T-helper 2 cell treated with Interferon-gamma antibody and Interleukin-4, amounts not matched to agents 5 μg/mL and 100 μg/mL, for 36 hours (primary cell): ENCODE measurements at regions not wholly inside any gene's neighbourhood (a gene's known extent, or its start where the extent isn't known, plus 50 kb on each side); places are given as distances from the start of the nearest gene placed in this dataset.
A peak's percentile ranks its signal among the peaks of the same experiment; 100 is the strongest.

ENCODE experiments used
- DNase-seq: peaks from one replicate; pipeline ENCODE4 v3.0.0; 2021; ENCODE audit warnings: low spot score
- H3K27ac Mint-ChIP-seq: one replicate; pipeline ENCODE4 v1.8.0; 2021; ENCODE audit warnings: mild to moderate bottlenecking, mixed read lengths
- H3K27me3 Mint-ChIP-seq: one replicate; pipeline ENCODE4 v1.8.0; 2021; ENCODE audit warnings: low read depth, mixed read lengths
- H3K36me3 Mint-ChIP-seq: one replicate; pipeline ENCODE4 v1.8.0; 2021; ENCODE audit warnings: low read depth, mixed read lengths
- H3K4me1 Mint-ChIP-seq: one replicate; pipeline ENCODE4 v1.8.0; 2021; ENCODE audit warnings: low read depth, mixed read lengths
- H3K4me3 Mint-ChIP-seq: one replicate; pipeline ENCODE4 v1.8.0; 2022; ENCODE audit warnings: mild to moderate bottlenecking, moderate library complexity, mixed read lengths
- H3K9me3 Mint-ChIP-seq: one replicate; pipeline ENCODE4 v1.8.0; 2021; ENCODE audit warnings: mixed read lengths

DNA sequence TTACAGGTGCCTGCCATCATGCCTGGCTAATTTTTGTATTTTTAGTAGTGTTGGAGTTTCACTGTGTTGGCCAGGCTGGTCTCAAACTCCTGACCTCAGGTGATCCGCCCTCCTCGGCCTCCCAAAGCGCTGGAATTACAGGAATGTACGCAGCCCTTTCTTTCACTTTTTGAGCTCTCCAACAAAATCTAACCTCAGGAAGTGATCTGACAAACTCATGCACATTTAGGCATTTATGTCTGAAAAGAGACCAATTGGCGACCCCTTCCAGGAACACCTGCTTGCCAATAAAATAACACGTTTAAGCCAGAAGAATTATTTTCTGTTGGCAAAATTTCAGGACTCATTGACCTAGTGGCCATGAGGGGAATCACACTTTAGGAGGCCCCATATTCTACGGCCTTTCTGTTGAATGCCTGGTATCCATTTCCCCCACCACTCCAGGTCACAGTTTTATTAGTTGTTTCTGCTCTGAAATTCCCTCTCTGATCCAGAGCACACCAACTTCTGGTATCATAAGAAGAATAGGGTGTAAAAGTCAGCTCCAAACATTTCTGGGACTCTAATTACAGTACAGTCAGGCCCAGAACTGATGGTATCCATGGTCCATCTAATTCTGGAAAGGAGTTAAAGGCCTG lies 65.8 kb upstream of the FRMD4A start:
- Mint-ChIP-seq H3K4me1 (no peaks in the 10 kb centered on the region), H3K27me3 (peaks cover 25% of the 10 kb centered on the region), H3K36me3 (no peaks in the 10 kb centered on the region), H3K4me3 (no peak overlapping the region), H3K9me3 (no peaks in the 10 kb centered on the region), H3K27ac (no peak overlapping the region)
- no peak for DNase-seq

DNA sequence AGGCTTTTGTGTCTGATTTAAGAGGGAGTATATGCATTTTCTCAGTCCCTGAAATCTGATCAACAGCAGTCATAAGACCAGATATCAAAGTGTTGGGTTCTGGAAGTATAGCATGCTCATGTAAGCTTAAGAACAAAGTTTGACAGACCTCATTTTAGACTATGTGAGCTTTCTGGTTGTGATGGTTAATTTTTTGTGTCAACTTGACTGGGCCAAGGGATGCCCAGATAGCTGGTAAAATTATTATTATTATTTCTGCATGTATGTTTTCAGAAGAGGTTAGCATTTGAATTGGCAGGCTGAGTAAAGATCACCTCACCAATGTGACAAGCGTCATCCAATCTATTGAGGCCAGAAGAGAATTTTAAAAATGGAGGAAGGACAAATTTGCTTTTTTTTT lies 63.5 kb upstream of the FRMD4A start:
- peaks cover 9% of the 10 kb centered on the region for H3K4me1 Mint-ChIP-seq
- H3K27ac Mint-ChIP-seq = no peak overlapping the region
- H3K4me3 Mint-ChIP-seq = no peak overlapping the region
- H3K36me3 Mint-ChIP-seq = no peaks in the 10 kb centered on the region
- peaks cover 35% of the 10 kb centered on the region for H3K27me3 Mint-ChIP-seq
- no peaks in the 10 kb centered on the region for H3K9me3 Mint-ChIP-seq
- DNase-seq = no peak

DNA sequence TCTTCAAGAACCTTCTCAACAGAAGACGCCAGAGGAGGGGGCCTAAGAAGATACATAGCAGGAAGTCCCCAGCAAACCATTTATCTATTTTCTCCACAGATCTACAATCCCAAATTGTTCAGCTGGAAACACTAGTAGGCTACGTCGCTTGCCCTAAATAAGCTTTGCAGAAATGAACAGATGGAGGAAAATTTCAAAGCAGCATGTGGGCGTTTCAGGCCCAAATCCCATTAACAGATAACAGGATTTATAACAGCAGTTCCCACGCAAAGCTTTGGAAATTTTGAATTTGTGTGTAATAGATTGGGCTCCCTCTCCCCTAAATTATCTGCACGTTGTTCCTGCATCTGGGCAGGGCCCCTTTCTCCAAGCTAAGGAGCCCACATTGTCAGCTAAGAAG lies 60.6 kb upstream of the FRMD4A start:
- Mint-ChIP-seq H3K9me3 (peaks cover 3% of the 10 kb centered on the region), H3K27me3 (peaks cover 43% of the 10 kb centered on the region), H3K27ac (no peak overlapping the region), H3K4me3 (no peak overlapping the region), H3K4me1 (peaks cover 10% of the 10 kb centered on the region), H3K36me3 (no peaks in the 10 kb centered on the region)
- DNase-seq = no peak

DNA sequence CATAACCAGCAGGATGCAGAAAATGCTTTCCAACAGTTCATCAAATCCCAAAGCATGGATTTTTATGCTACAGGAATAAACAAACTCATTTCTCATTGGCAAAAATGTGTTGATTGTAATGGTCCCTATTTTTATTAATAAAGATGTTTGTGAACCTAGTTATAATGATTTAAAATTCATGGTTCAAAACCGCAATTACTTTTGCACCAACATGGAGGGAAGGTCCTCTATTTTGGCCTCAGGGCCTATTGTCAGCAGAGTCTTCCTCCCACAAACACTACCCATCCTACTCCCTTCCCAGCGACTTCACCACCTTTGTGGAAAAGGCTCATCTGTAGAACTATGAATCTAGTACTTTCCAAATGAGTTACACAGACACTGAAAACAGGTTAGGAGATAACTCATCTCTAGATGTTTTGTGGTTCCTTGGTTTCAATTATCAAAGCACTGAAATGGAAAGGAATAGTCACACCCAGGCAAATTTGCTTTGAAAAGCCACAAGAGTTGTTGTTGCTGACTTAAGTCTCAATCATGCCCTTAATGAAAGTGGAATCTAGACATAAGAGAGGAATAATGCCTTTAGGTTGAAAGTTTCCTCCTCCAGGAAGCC lies 59.4 kb upstream of the FRMD4A start:
- H3K36me3 Mint-ChIP-seq = no peaks in the 10 kb centered on the region
- peak; percentile 54 for DNase-seq
- H3K4me3 Mint-ChIP-seq = peak overlapping the region; percentile 18
- H3K9me3 Mint-ChIP-seq = peaks cover 3% of the 10 kb centered on the region
- H3K27ac Mint-ChIP-seq = no peak overlapping the region
- peaks cover 12% of the 10 kb centered on the region for H3K4me1 Mint-ChIP-seq
- peaks cover 49% of the 10 kb centered on the region for H3K27me3 Mint-ChIP-seq

DNA sequence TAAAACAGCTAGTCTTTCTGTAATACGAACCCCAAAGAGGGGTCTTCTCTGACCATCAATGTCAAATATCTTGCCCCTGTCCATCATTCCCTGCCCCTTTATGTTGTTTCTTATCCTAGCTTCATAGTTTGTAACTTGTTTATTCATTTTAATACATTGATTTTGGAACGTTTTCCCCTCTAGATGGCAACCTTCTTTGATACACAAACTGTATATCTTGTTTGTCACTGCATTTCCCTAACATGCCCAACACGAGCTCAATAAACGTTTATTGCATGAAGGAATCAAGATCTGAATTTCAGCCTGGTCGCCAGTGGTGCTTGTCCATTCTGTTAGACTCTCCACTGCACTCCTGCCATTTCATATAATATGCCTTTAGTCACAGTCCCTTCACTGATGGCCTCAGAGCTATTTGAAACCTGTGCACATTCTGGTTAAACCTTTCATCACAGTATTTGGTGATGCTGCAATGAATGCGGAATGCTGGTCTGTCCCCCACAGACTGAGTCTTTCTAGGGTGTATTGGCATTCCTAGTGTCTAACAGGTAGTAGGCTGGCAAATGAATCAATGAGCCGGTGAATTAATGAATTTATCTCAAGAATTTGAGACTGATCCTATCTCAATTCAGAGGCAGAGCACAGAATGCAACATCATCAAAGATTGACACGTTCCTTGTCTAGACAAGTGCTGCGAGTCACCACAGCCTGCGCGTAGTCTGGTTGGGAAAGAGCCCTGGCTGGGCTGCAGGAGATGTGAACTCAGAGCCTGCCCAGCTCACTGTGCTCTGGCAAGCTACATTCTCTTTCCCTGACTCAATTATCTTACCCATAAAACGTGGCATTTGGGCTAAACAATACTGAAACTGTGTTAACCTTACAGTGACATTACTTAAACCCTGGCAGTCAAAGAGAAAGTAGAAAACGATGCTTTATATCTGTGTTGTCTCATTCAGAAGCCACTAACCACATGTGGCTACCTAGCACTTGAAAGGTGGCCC lies 55.2 kb upstream of the FRMD4A start:
- no peaks in the 10 kb centered on the region for H3K36me3 Mint-ChIP-seq
- H3K27me3 Mint-ChIP-seq = peaks cover 45% of the 10 kb centered on the region
- H3K9me3 Mint-ChIP-seq = peaks cover 3% of the 10 kb centered on the region
- no peak overlapping the region for H3K4me3 Mint-ChIP-seq
- H3K27ac Mint-ChIP-seq = no peak overlapping the region
- peaks cover 12% of the 10 kb centered on the region for H3K4me1 Mint-ChIP-seq
- DNase-seq = peak; percentile 47

DNA sequence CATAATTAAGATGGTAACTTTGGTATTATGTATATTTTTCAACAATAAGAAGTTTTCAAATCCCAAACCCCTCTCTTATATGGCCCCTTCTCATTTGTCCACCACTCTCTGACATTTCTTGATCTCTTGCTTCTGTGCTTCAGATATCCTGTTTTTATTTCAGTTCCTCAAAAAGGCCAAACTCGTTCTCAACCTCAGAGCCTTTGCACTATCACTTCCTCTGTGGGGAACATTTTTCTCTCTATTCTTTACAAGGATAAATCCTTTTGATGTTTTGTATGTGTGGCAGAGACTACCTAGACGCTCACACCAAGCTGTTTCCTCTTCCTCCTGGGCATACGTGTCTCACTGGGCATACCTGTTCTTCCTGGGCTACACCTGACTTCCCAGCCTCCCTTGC lies 54.2 kb upstream of the FRMD4A start:
- no peak overlapping the region for H3K4me3 Mint-ChIP-seq
- H3K27me3 Mint-ChIP-seq = peaks cover 40% of the 10 kb centered on the region
- H3K36me3 Mint-ChIP-seq = no peaks in the 10 kb centered on the region
- DNase-seq = no peak
- no peak overlapping the region for H3K27ac Mint-ChIP-seq
- peaks cover 5% of the 10 kb centered on the region for H3K4me1 Mint-ChIP-seq
- H3K9me3 Mint-ChIP-seq = peaks cover 3% of the 10 kb centered on the region

DNA sequence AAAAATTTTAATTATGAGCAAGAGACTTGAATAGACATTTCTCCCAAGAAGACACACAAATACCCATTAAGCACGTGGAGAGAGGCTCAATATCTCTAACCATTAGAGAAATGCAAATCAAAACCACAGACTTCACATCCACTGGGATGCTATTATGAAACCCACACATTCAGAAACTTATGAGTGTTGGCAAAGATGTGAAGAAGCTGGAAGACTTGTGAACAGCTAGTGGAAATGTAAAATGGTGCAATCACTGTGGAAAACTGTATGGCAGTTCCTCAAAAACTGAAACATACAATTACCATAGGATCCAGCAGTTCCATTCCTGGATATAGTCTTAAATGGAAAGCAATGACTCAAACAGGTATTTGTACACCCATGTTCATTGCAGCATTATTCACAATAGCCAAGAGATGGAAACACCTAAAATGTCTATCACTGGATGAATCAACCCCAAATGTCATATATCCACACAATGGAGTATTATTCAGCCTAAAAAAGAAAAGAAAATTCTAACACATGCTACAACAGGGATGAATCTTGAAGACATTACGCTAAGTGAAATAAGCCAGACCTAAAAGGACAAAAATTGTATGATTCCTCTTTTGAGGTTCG lies 53.5 kb upstream of the FRMD4A start:
- Mint-ChIP-seq H3K36me3 (no peaks in the 10 kb centered on the region), H3K4me3 (no peak overlapping the region), H3K9me3 (peaks cover 3% of the 10 kb centered on the region), H3K4me1 (peaks cover 3% of the 10 kb centered on the region), H3K27ac (no peak overlapping the region), H3K27me3 (peaks cover 37% of the 10 kb centered on the region)
- DNase-seq = no peak

DNA sequence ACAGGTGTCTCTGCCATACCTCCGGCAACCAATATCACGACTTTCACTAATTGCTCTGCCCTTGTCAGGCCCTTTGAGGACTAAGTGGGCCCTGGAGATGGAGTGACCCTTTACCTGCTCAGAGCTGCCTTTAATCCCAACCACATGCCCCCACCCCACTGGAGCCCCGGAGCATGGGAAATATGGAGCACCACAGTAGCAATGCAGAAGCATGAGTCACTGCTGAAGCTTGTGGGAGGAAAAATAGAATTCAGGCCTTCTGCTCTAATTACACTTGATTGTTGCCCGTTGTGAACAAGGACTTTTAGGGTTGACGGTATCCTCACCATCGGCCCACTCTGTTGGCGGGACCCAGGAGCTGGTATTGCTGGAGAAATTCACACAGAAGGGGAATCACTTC lies 52.5 kb upstream of the FRMD4A start:
- H3K4me1 Mint-ChIP-seq = peaks cover 2% of the 10 kb centered on the region
- no peak overlapping the region for H3K27ac Mint-ChIP-seq
- no peaks in the 10 kb centered on the region for H3K9me3 Mint-ChIP-seq
- peaks cover 37% of the 10 kb centered on the region for H3K27me3 Mint-ChIP-seq
- DNase-seq = no peak
- H3K36me3 Mint-ChIP-seq = no peaks in the 10 kb centered on the region
- H3K4me3 Mint-ChIP-seq = no peak overlapping the region

DNA sequence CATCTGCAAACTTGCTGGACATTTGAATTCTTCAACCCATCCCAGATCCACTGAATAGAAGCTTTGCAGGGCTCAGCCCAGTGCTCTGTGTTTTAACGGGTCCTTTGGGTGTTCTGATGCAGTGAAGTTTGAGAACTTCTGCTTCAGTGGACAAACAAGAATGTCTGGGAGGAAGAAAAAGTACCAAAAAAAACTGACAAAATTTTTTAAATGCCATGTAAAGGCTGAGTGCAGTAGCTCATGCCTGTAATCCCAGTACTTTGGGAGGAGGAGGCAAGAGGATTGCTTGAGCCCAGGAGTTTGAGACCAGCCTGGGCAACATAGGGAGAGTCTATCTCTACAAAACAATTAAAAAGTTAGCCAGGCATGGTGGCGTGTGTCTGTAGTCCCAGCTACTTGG lies 51.8 kb upstream of the FRMD4A start:
- peaks cover 2% of the 10 kb centered on the region for H3K4me1 Mint-ChIP-seq
- peaks cover 34% of the 10 kb centered on the region for H3K27me3 Mint-ChIP-seq
- no peak overlapping the region for H3K4me3 Mint-ChIP-seq
- no peak for DNase-seq
- H3K27ac Mint-ChIP-seq = no peak overlapping the region
- no peaks in the 10 kb centered on the region for H3K36me3 Mint-ChIP-seq
- no peaks in the 10 kb centered on the region for H3K9me3 Mint-ChIP-seq

DNA sequence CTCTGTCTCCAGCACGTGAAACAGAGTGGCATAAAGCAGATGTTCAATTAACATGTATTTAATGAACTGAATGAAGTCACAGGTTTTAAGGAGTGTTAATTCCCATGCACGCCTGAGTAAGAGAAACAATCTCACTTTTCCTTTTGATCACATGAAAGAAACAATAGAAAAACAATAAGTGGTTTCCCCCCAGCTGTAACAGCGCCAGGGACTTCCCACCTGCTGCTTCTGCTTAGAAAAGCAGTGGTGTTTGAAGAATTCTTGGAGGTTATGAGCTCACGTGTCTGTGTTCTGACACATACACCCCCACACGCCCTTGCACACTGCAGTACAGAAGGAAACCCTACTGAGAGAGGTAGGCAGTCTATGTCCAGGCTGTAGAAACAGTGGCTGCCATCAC lies 51.3 kb upstream of the FRMD4A start:
- no peak overlapping the region for H3K27ac Mint-ChIP-seq
- no peaks in the 10 kb centered on the region for H3K9me3 Mint-ChIP-seq
- no peak for DNase-seq
- peaks cover 34% of the 10 kb centered on the region for H3K27me3 Mint-ChIP-seq
- H3K36me3 Mint-ChIP-seq = no peaks in the 10 kb centered on the region
- peaks cover 2% of the 10 kb centered on the region for H3K4me1 Mint-ChIP-seq
- no peak overlapping the region for H3K4me3 Mint-ChIP-seq

DNA sequence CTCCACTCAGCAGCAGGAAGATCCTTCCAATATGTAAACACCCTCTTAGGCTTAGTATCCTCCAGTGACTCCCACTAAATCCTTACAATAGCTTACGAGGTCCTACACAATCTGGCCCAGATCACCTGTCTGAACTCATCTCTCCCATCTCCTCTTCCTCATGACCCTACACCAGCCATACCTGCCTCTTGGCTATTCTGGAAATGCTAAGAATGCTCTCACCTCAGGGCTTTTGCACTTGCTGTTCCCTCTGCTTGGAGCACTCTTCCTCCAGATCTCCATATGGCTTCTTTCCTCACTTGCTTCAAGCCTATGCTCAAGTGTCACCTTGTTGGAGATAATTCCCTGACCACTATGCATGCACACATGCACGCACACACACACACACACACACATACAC lies 50.8 kb upstream of the FRMD4A start:
- no peak overlapping the region for H3K27ac Mint-ChIP-seq
- no peaks in the 10 kb centered on the region for H3K36me3 Mint-ChIP-seq
- H3K9me3 Mint-ChIP-seq = no peaks in the 10 kb centered on the region
- H3K4me3 Mint-ChIP-seq = no peak overlapping the region
- no peak for DNase-seq
- peaks cover 2% of the 10 kb centered on the region for H3K4me1 Mint-ChIP-seq
- H3K27me3 Mint-ChIP-seq = peaks cover 30% of the 10 kb centered on the region

DNA sequence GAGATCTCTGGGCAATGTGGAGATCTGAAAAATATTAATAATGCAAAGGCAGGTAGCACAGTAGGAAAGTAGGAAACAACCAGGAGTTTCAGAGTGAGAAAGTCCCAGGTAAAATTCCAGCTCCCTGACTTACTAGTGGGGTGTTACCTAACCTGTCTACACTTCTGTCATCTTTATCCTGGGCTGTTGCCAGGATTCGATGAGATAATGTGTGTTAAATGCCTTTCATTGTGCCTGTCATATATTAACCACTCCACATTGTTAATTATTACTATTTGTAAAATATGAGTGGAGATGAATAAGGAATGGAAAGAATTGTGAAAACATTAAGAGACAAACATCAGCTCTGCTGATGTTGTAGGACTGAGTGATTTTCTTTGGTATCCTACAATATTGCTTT lies 50.0 kb upstream of the FRMD4A start:
- Mint-ChIP-seq H3K4me1 (no peaks in the 10 kb centered on the region), H3K4me3 (no peak overlapping the region), H3K27ac (no peak overlapping the region), H3K9me3 (no peaks in the 10 kb centered on the region), H3K27me3 (peaks cover 27% of the 10 kb centered on the region), H3K36me3 (no peaks in the 10 kb centered on the region)
- no peak for DNase-seq
